Panc1 (cell line): ENCODE measurements at regions not wholly inside any gene's neighbourhood (a gene's known extent, or its start where the extent isn't known, plus 50 kb on each side); places are given as distances from the start of the nearest gene placed in this dataset.

Experiments
- ATAC-seq: fragments of 200-7000 bp; cut with Tn5 transposase; 2 replicates; pipeline ENCODE4 v1.9.1; 2020; ENCODE audit warnings: mild to moderate bottlenecking, moderate library complexity
- BruUV-seq: library from RNA; stranded (reverse); fragments of 400-500 nt; replicated peaks from 2 replicates; lab custom pipeline; 2021; lab: Mats Ljungman, UMichigan
- CTCF ChIA-PET: fragments of 300-600 bp; sonication (Branson Sonifier 250); formaldehyde crosslinking; loops from one replicate; lab custom pipeline; 2022; ENCODE audit warnings: antibody characterized with exemption; lab: Charles Lee
- POLR2A ChIA-PET: fragments of 300-600 bp; sonication (Branson Sonifier 250); formaldehyde crosslinking; loops from one replicate; lab custom pipeline; 2022; ENCODE audit warnings: antibody characterized with exemption; lab: Charles Lee
- DNase-seq: peaks from one replicate; pipeline ENCODE4 v3.0.0-alpha.2; 2010; ENCODE audit warnings: low read depth, low spot score
- H3K27ac ChIP-seq: 2 replicates; pipeline ENCODE4 v1.5.1; 2011; ENCODE audit warnings: mild to moderate bottlenecking, low read length, inconsistent platforms
- H3K27me3 ChIP-seq: fragments of 200-500 bp; sonication (Bioruptor generic); 2 replicates; pipeline ENCODE4 v1.6.0; 2014; ENCODE audit warnings: low read length, inconsistent platforms; ENCODE audit not compliant: control insufficient read depth, insufficient read depth
- H3K36me3 ChIP-seq: fragments of 200-500 bp; sonication (Bioruptor generic); 2 replicates; pipeline ENCODE4 v1.5.1; 2014; ENCODE audit warnings: inconsistent platforms, mild to moderate bottlenecking, low read length, moderate library complexity; ENCODE audit not compliant: control insufficient read depth, insufficient read depth
- H3K4me1 ChIP-seq: 2 replicates; pipeline ENCODE4 v1.5.1; 2011; ENCODE audit warnings: inconsistent platforms, mild to moderate bottlenecking, low read length, moderate library complexity; ENCODE audit not compliant: control insufficient read depth, insufficient read depth
- H3K4me3 ChIP-seq, 2 experiments: 2 replicates each; pipeline ENCODE4 v1.5.1; 2011 to 2012; ENCODE audit warnings: low read depth in 2 of 2, low read length in 2 of 2, mild to moderate bottlenecking in 2 of 2, inconsistent platforms in 1 of 2, moderate library complexity in 1 of 2
- H3K9me3 ChIP-seq: fragments of 200-500 bp; sonication (Bioruptor generic); 2 replicates; pipeline ENCODE4 v1.5.1; 2014; ENCODE audit warnings: low read depth, mild to moderate bottlenecking, inconsistent platforms, low read length, moderate library complexity; ENCODE audit not compliant: control insufficient read depth, insufficient read depth
- CTCF ChIP-seq: fragments of 450-650 bp; IDR thresholded peaks from 2 replicates; pipeline ENCODE4 v1.5.1; 2017; ENCODE audit warnings: mild to moderate bottlenecking
- POLR2AphosphoS5 ChIP-seq: IDR thresholded peaks from 2 replicates; pipeline ENCODE4 v1.6.1; 2012; ENCODE audit warnings: mild to moderate bottlenecking, low read depth, low read length, moderate library complexity
- REST ChIP-seq, 2 experiments: IDR thresholded peaks; 2 replicates each; pipeline ENCODE4 v1.6.1; 2011 to 2012; ENCODE audit warnings: low read depth in 2 of 2, control low read depth in 1 of 2, low read length in 1 of 2, mild to moderate bottlenecking in 1 of 2, moderate library complexity in 1 of 2; ENCODE audit not compliant: insufficient read depth in 1 of 2
- SIN3A ChIP-seq: IDR thresholded peaks from 2 replicates; pipeline ENCODE4 v1.6.1; 2012; ENCODE audit warnings: low read depth, mild to moderate bottlenecking, low read length, moderate library complexity, borderline replicate concordance; ENCODE audit not compliant: insufficient read depth
- TCF7L2 ChIP-seq: IDR thresholded peaks from 2 replicates; pipeline ENCODE4 v1.6.1; 2011; ENCODE audit warnings: mild to moderate bottlenecking, low read depth, low read length, inconsistent platforms
- in situ Hi-C: cut with HindIII; loops from 2 replicates; pipeline ENCODE4 v1.10.0; 2016; ENCODE audit warnings: low sequenced_read_pairs, low pct_unique_long_range_greater_than_20kb
- intact Hi-C: fragments of 100-400 bp; cut with micrococcal nuclease; formaldehyde crosslinking; loops from one replicate; pipeline ENCODE4 v1.10.0; 2022; ENCODE audit not compliant: unreplicated experiment

GRCh38 chr10:121211446-121211845 is 360.3 kb downstream of the WDR11 start:
- H3K4me1 ChIP-seq = no peaks in the 10 kb centered on the region
- ChIA-PET CTCF (no interaction called here), POLR2A (no interaction called here)
- DNase-seq (no peak), ATAC-seq (no peak)
- intact Hi-C loops (no loop called here), in situ Hi-C loops (no loop called here)
- no peak overlapping the region for H3K4me3 ChIP-seq
- H3K27ac ChIP-seq = no peak overlapping the region
- TF ChIP-seq REST (IDR thresholded peaks at IDR 0.05; ENCODE audit: insufficient read depth in 1 of 2, low read depth in 2 of 2, low read length in 1 of 2) = no peak
- H3K27me3 ChIP-seq = no peaks in the 10 kb centered on the region
- BruUV-seq = no TSS peak
- H3K9me3 ChIP-seq = no peaks in the 10 kb centered on the region
- H3K36me3 ChIP-seq = no peaks in the 10 kb centered on the region

GRCh38 chr10:121213437-121213836 is 362.3 kb downstream of the WDR11 start:
- no TSS peak for BruUV-seq
- H3K27ac ChIP-seq = no peak overlapping the region
- POLR2A ChIA-PET = no interaction called here
- ATAC-seq = no peak
- intact Hi-C loops (no loop called here), in situ Hi-C loops (no loop called here)
- H3K4me1 ChIP-seq = no peaks in the 10 kb centered on the region
- CTCF ChIA-PET = no interaction called here
- no peak overlapping the region for H3K4me3 ChIP-seq
- no peaks in the 10 kb centered on the region for H3K9me3 ChIP-seq
- DNase-seq = no peak
- TF ChIP-seq REST (IDR thresholded peaks at IDR 0.05; ENCODE audit: insufficient read depth in 1 of 2, low read depth in 2 of 2, low read length in 1 of 2) (no peak), SIN3A (no peak), CTCF (no peak), TCF7L2 (no peak), POLR2AphosphoS5 (no peak)
- H3K36me3 ChIP-seq = no peaks in the 10 kb centered on the region
- no peaks in the 10 kb centered on the region for H3K27me3 ChIP-seq
